ENCODE measurements at regions not wholly inside any gene's neighbourhood (a gene's known extent, or its start where the extent isn't known, plus 50 kb on each side); places are given as distances from the start of the nearest gene placed in this dataset.

GRCh38 chr10:36224431-36224985 lies 582.4 kb upstream of the FZD8 start:
- no peak overlapping the region for H4K91ac ChIP-seq (replicated peaks; ENCODE audit: insufficient read length, low read length)
- H3K23ac ChIP-seq (ENCODE audit: insufficient read length), result no peak overlapping the region
- no peak overlapping the region for H3K14ac ChIP-seq (ENCODE audit: insufficient read length)
- H3K9me3 ChIP-seq (ENCODE audit: insufficient read depth in 2 of 2, low read depth in 1 of 2, low read length in 1 of 2), result no peaks in the 10 kb centered on the region
- H4K20me1 ChIP-seq (replicated peaks in 1 of 2; ENCODE audit: control insufficient read depth in 1 of 2, insufficient read depth in 2 of 2, low read length in 2 of 2), result no peaks in the 10 kb centered on the region
- no peak overlapping the region for H3K4ac ChIP-seq (replicated peaks; ENCODE audit: insufficient read length, low read depth, low read length)
- no peak overlapping the region for H3K4me3 ChIP-seq (ENCODE audit: extremely low read depth in 1 of 4, insufficient read depth in 2 of 4, low read depth in 3 of 4, low read length in 4 of 4)
- no peaks in the 10 kb centered on the region for H3K27me3 ChIP-seq (replicated peaks in 1 of 4; ENCODE audit: control insufficient read depth in 3 of 4, extremely low read depth in 1 of 4, insufficient read depth in 3 of 4, low read length in 3 of 4)
- H3K18ac ChIP-seq (ENCODE audit: extremely low read depth, low read length), result no peak overlapping the region
- H3K36me3 ChIP-seq (ENCODE audit: control insufficient read depth in 2 of 4, insufficient read depth in 4 of 4, low read length in 3 of 4), result no peaks in the 10 kb centered on the region
- DNase-seq (ENCODE audit: low read depth in 1 of 2, low spot score in 2 of 2) (no peak), FAIRE-seq (no peak)
- POLR2A ChIA-PET (ENCODE audit: partially characterized antibody), result no interaction called here
- no peak overlapping the region for H3K9ac ChIP-seq (replicated peaks in 1 of 4; ENCODE audit: extremely low read depth in 1 of 4, low read depth in 3 of 4, low read length in 3 of 4)
- no peak overlapping the region for H2BK12ac ChIP-seq (ENCODE audit: low read depth, low read length)
- no peak overlapping the region for H4K5ac ChIP-seq (ENCODE audit: insufficient read length, low read depth, low read length)
- H3K79me1 ChIP-seq (ENCODE audit: low read depth, low read length), result no peaks in the 10 kb centered on the region
- H3K27ac ChIP-seq (ENCODE audit: low read depth, low read length), result no peak overlapping the region
- no peaks in the 10 kb centered on the region for H3K23me2 ChIP-seq (ENCODE audit: low read depth, low read length)
- H2BK5ac ChIP-seq (ENCODE audit: low read depth, low read length), result no peak overlapping the region
- no peak overlapping the region for H3K56ac ChIP-seq (replicated peaks; ENCODE audit: insufficient read length, low read depth, low read length)
- H2BK15ac ChIP-seq (ENCODE audit: low read length), result no peak overlapping the region
- H2BK120ac ChIP-seq (replicated peaks; ENCODE audit: low read depth, low read length), result no peak overlapping the region
- CTCF ChIA-PET (ENCODE audit: partially characterized antibody), result no interaction called here
- H3K79me2 ChIP-seq (ENCODE audit: control insufficient read depth in 1 of 2, insufficient read depth in 2 of 2, low read length in 2 of 2), result no peaks in the 10 kb centered on the region
- WGBS, 2 experiments (ENCODE audit: extremely low coverage in 1 of 2, insufficient coverage in 1 of 2, insufficient read length in 1 of 2, insufficient replicate concordance in 2 of 2, low coverage in 1 of 2, low lambda C conversion rate in 2 of 2, missing lambda C conversion rate in 1 of 2), result 91% methylated on average over 4 of the region's 4 CpGs; no CpG with 5 or more reads in 1 of the 2 experiments
- no peak overlapping the region; the same call in 1 of the 2 replicates for H2AFZ ChIP-seq (ENCODE audit: low read length)
- H2BK20ac ChIP-seq (ENCODE audit: low read length), result no peak overlapping the region
- no peak overlapping the region for H4K8ac ChIP-seq (ENCODE audit: extremely low read depth, insufficient read depth, low read length)
- no peak overlapping the region for H3K4me2 ChIP-seq (ENCODE audit: insufficient read depth in 1 of 2, low read depth in 2 of 2, low read length in 2 of 2)
- H2AK5ac ChIP-seq (ENCODE audit: low read depth, low read length), result no peak overlapping the region
- H3K4me1 ChIP-seq (replicated peaks in 1 of 4; ENCODE audit: control insufficient read depth in 3 of 4, insufficient read depth in 4 of 4, low read length in 3 of 4), result no peaks in the 10 kb centered on the region
- no peak for TF ChIP-seq CBX8 (IDR thresholded peaks at IDR 0.05; ENCODE audit: borderline replicate concordance, low read depth, low read length)
- no peak for TF ChIP-seq YY1 (IDR thresholded peaks at IDR 0.05; ENCODE audit: low read depth, low read length)
- no peak for TF ChIP-seq RFX5 (IDR thresholded peaks at IDR 0.05; ENCODE audit: borderline replicate concordance, low read depth, low read length)
- TF ChIP-seq USF2 (IDR thresholded peaks at IDR 0.05; ENCODE audit: low read length), result no peak
- no peak for TF ChIP-seq CHD1 (IDR thresholded peaks at IDR 0.05; ENCODE audit: low read depth, low read length)
- no peak for TF ChIP-seq POU5F1 (IDR thresholded peaks at IDR 0.05; ENCODE audit: low read depth, low read length)
- no peak for TF ChIP-seq JUND (IDR thresholded peaks at IDR 0.05; ENCODE audit: low read length)
- no peak for TF ChIP-seq CTCF (IDR thresholded peaks at IDR 0.05; ENCODE audit: control extremely low read depth in 1 of 3, insufficient read depth in 1 of 3, low read depth in 1 of 3, low read length in 3 of 3)
- no peak for TF ChIP-seq HDAC2 (IDR thresholded peaks at IDR 0.05; ENCODE audit: borderline replicate concordance in 1 of 2, low read depth in 2 of 2, low read length in 2 of 2)
- no peak for TF ChIP-seq SIRT6 (IDR thresholded peaks at IDR 0.05; ENCODE audit: low read length)
- TF ChIP-seq BACH1 (IDR thresholded peaks at IDR 0.05; ENCODE audit: low read length), result no peak
